ENCODE measurements at regions not wholly inside any gene's neighbourhood (a gene's known extent, or its start where the extent isn't known, plus 50 kb on each side); places are given as distances from the start of the nearest gene placed in this dataset.
A peak's percentile ranks its signal among the peaks of the same experiment; 100 is the strongest.
"Not testable (repeated sequence)": the region's sequence is repeated elsewhere in the genome, so short reads cannot be mapped to it uniquely, and the experiment has no call there.

DNA sequence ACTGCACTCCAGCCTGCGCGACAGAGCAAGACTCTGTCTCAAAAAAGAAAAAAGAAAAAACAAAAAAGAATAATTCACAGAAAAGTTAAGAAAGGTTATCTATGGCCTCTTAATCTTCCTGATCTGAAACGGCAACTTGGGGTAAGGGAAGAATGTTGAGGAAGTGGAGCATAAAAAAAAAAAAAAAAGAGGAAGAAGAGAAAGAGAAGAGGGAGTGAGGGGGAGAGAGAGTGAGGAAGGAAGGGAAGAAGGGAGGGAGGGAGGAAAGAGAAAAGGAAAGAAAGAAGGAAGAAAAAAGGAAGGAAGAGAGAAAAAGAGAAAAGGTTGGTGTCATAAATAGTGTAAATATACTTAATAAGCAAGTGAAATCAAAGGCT lies 68.9 kb upstream of the NCOA3 start:
- Mint-ChIP-seq H3K27me3 (no peaks in the 10 kb centered on the region), H3K4me3 (no peak overlapping the region), H3K9me3 (peaks cover 1 to 11% (median 6%) of the 10 kb centered on the region in 5 donors), H3K4me1 (no peaks in the 10 kb centered on the region), H3K36me3 (peaks cover 0 to 5% (median 0%) of the 10 kb centered on the region in 3 donors), H3K27ac (no peak overlapping the region)
- no peak overlapping the region for H3K27ac ChIP-seq (ENCODE audit: low read depth, low read length)
- H3K4me1 ChIP-seq (ENCODE audit: insufficient read depth, low read length) = no peaks in the 10 kb centered on the region
- CTCF ChIA-PET = no interaction called here
- no peak overlapping the region for H3K4me3 ChIP-seq (ENCODE audit: low read length)
- DNase-seq = no peak
- POLR2A ChIA-PET = no interaction called here
- H3K27me3 ChIP-seq (ENCODE audit: insufficient read depth, low read length, poor library complexity, severe bottlenecking) = no peaks in the 10 kb centered on the region
- no peaks in the 10 kb centered on the region for H3K9me3 ChIP-seq (ENCODE audit: low read length)
- no peaks in the 10 kb centered on the region for H3K36me3 ChIP-seq (ENCODE audit: insufficient read depth, low read length)

DNA sequence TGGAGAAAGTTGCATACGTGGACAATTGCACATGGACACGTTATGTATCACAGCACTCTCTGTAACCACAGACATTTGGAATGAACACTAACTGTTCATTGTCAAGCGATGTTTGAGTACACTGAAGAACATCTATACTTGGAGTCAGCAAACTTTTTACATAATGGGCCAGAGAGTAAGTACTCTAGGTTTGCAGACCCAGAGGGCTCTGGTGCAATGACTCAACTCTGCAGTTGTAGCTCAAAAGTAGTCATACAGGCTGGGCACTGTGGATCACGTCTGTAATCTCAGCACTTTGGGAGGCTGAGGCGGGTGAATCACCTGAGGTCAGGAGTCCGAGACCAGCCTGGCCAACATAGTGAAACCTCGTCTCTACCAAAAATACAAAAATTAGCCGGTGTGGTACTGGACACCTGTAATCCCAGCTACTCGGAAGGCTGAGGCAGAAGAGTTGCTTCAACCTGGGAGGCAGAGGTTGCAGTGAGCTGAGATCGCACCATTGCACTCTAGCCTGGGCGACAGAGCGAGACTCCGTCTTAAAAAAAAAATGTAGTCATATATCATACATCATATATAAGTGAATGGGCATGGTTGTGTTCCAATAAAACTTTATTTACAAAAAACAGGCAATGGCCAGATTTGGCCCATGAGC lies 67.4 kb upstream of the NCOA3 start:
- H3K4me1 Mint-ChIP-seq; H3K4me3 Mint-ChIP-seq; H3K36me3 ChIP-seq (ENCODE audit: insufficient read depth, low read length); H3K9me3 Mint-ChIP-seq; POLR2A ChIA-PET; H3K27me3 Mint-ChIP-seq; H3K36me3 Mint-ChIP-seq; CTCF ChIA-PET; H3K4me1 ChIP-seq (ENCODE audit: insufficient read depth, low read length); H3K27me3 ChIP-seq (ENCODE audit: insufficient read depth, low read length, poor library complexity, severe bottlenecking); H3K27ac Mint-ChIP-seq; H3K27ac ChIP-seq (ENCODE audit: low read depth, low read length); H3K9me3 ChIP-seq (ENCODE audit: low read length); H3K4me3 ChIP-seq (ENCODE audit: low read length); DNase-seq: not testable (repeated sequence)

DNA sequence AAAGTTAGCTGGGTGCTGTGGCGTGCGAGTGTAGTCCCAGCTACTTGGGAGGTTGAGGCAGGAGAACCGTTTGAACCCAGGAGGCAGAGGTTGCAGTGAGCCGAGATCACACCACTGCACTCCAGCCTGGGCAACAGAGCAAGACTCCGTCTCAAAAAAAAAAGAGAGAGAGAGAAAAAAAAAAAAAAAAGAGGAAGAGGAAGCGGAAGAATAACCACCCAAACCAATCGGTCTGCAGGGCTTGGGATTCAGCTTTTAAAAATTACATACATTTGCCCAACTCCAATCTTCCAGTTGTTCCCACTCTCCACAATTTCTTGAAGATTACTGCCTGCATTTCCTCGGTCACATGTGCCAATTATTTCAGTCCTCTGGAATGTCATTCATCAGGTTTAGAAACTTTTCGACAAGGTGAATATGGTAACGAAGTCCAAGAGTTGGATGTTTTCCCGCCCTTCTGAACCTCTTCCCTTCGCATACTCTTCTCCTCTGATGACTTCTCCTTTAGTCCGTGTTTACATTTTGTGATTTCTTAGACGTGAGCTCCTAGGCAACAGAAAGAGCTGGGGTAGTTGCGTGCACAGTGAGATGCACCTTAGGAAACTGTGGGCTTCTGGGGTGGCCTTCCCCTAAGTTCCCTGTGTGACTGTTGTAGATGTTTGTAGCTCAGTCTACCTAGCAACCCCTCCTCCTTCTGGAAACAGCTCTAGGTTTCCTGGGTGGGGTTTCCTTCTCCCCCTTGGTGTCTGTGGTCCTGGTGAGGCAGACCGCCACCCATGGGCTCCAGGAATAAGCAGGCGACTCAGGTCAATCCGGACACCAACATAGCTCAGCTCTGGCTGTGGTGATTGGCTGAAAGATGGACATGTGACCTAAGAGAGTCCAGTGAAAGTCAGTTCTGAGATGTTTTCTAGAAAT lies 63.0 kb upstream of the NCOA3 start:
- Histone ChIP-seq H3K9me3 (ENCODE audit: low read length) (no peaks in the 10 kb centered on the region), H3K27me3 (ENCODE audit: insufficient read depth, low read length, poor library complexity, severe bottlenecking) (no peaks in the 10 kb centered on the region), H3K4me3 (ENCODE audit: low read length) (no peak overlapping the region), H3K27ac (ENCODE audit: low read depth, low read length) (no peak overlapping the region), H3K36me3 (ENCODE audit: insufficient read depth, low read length) (no peaks in the 10 kb centered on the region), H3K4me1 (ENCODE audit: insufficient read depth, low read length) (no peaks in the 10 kb centered on the region)
- ChIA-PET CTCF (interaction anchor here (1.3 kb wide), 1 partner anchor 80 kb away, joined by 3 read pairs; no protein-coding TSS in a partner anchor), POLR2A (no interaction called here)
- DNase-seq = no peak
- no peaks in the 10 kb centered on the region for H3K9me3 Mint-ChIP-seq
- no peak overlapping the region for H3K27ac Mint-ChIP-seq
- peaks cover 4 to 7% (median 6%) of the 10 kb centered on the region in 3 donors for H3K4me1 Mint-ChIP-seq
- no peaks in the 10 kb centered on the region for H3K36me3 Mint-ChIP-seq
- no peak overlapping the region for H3K4me3 Mint-ChIP-seq
- no peaks in the 10 kb centered on the region for H3K27me3 Mint-ChIP-seq

DNA sequence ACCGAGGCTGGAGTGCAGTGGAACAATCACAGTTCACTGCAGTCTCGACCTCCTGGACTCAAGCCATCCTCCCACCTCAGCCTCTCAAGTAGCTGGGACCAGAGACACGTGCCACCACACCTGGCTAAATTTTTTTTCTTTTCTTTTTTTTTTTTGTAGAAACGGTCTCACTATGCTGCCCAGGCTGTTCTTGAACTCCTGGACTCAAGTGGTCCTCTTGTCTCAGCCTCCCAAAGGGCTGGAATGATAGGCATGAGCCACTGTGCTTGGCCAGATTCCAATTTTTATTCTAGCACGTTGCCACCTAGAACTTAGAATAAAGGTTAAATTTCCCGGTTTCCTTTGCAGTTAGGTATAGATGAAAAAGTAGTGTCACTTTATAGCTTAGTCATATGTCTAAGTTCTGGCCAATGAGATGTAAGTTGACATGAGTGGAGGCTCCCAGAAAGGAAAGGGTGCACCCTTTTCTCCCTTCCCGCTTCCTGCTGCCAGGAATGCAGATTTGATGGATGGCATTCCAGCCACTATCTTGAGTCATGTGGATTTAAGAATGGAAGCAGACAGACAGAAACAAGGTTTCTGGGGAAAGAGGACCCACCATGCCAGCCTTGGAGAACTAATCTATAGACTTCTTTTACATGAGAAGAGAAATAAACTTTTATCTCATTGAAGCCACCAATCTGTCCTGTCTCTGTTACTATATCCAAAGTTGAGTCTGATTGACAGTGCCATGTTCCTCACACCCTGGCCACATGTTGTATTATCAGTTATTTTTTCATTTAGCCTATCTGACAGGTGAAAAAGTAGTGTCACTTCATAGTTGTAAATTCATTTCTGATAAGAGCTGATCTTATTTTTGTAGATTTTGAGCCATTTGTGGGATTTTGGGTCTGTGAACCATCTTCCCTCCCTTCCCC lies 60.6 kb upstream of the NCOA3 start:
- no peak overlapping the region for H3K4me3 ChIP-seq (ENCODE audit: low read length)
- H3K27ac Mint-ChIP-seq = peak overlapping the region in 1 of 8 donors; percentile 31
- H3K36me3 ChIP-seq (ENCODE audit: insufficient read depth, low read length) = no peaks in the 10 kb centered on the region
- no peak overlapping the region for H3K4me3 Mint-ChIP-seq
- H3K36me3 Mint-ChIP-seq = no peaks in the 10 kb centered on the region
- H3K27ac ChIP-seq (ENCODE audit: low read depth, low read length) = no peak overlapping the region
- no peaks in the 10 kb centered on the region for H3K9me3 ChIP-seq (ENCODE audit: low read length)
- peaks cover 4 to 7% (median 6%) of the 10 kb centered on the region in 3 donors for H3K4me1 Mint-ChIP-seq
- DNase-seq = no peak
- POLR2A ChIA-PET = no interaction called here
- H3K4me1 ChIP-seq (ENCODE audit: insufficient read depth, low read length) = no peaks in the 10 kb centered on the region
- H3K9me3 Mint-ChIP-seq = no peaks in the 10 kb centered on the region
- CTCF ChIA-PET = no interaction called here
- no peaks in the 10 kb centered on the region for H3K27me3 ChIP-seq (ENCODE audit: insufficient read depth, low read length, poor library complexity, severe bottlenecking)
- H3K27me3 Mint-ChIP-seq = no peaks in the 10 kb centered on the region

DNA sequence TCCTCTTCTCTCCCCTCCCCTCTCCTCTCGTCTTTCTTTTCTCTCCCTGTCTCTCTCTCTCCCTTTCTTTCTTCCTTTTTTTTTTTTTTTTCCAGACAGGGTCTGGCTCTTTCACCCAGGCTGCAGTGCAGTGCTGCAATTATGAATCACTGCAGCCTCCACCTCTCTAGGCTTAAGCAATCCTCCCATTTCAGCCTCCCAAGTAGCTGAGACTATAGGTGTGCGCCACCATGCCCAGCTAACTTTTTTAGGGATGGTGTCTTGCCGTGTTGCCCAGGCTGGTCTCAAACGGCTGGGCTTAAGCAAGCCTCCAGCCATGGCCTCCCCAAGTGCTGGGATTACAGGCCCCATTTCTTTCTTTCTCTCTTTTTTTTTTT lies 59.9 kb upstream of the NCOA3 start:
- H3K36me3 ChIP-seq (ENCODE audit: insufficient read depth, low read length) = no peaks in the 10 kb centered on the region
- Mint-ChIP-seq H3K27ac (no peak overlapping the region), H3K4me1 (peaks cover 4 to 7% (median 6%) of the 10 kb centered on the region in 3 donors), H3K9me3 (no peaks in the 10 kb centered on the region), H3K36me3 (no peaks in the 10 kb centered on the region), H3K27me3 (no peaks in the 10 kb centered on the region), H3K4me3 (no peak overlapping the region)
- ChIA-PET CTCF (no interaction called here), POLR2A (no interaction called here)
- H3K27me3 ChIP-seq (ENCODE audit: insufficient read depth, low read length, poor library complexity, severe bottlenecking) = no peaks in the 10 kb centered on the region
- no peaks in the 10 kb centered on the region for H3K4me1 ChIP-seq (ENCODE audit: insufficient read depth, low read length)
- H3K9me3 ChIP-seq (ENCODE audit: low read length) = no peaks in the 10 kb centered on the region
- no peak for DNase-seq
- no peak overlapping the region for H3K27ac ChIP-seq (ENCODE audit: low read depth, low read length)
- no peak overlapping the region for H3K4me3 ChIP-seq (ENCODE audit: low read length)

DNA sequence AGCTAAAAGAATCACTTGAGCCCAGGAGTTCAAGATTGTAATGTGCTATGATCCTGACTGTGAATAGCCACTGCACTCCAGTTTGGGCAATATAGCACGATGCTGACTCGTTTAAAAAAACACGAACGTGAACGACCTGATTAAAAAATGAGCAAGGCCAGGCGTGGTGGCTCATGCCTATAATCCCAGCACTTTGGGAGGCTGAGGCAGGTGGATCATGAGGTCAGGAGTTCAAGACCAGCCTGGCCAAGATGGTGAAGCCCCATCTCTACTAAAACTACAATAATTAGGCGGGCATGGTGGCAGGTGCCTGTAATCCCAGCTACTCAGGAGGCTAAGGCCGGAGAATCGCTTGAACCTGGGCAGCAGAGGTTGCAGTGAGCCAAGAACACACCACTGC lies 58.6 kb upstream of the NCOA3 start:
- H3K36me3 ChIP-seq (ENCODE audit: insufficient read depth, low read length); CTCF ChIA-PET; H3K27ac ChIP-seq (ENCODE audit: low read depth, low read length); H3K4me1 ChIP-seq (ENCODE audit: insufficient read depth, low read length); H3K4me3 Mint-ChIP-seq; POLR2A ChIA-PET; DNase-seq; H3K27ac Mint-ChIP-seq; H3K27me3 ChIP-seq (ENCODE audit: insufficient read depth, low read length, poor library complexity, severe bottlenecking); H3K36me3 Mint-ChIP-seq; H3K4me1 Mint-ChIP-seq; H3K27me3 Mint-ChIP-seq; H3K9me3 Mint-ChIP-seq; H3K9me3 ChIP-seq (ENCODE audit: low read length); H3K4me3 ChIP-seq (ENCODE audit: low read length): not testable (repeated sequence)

DNA sequence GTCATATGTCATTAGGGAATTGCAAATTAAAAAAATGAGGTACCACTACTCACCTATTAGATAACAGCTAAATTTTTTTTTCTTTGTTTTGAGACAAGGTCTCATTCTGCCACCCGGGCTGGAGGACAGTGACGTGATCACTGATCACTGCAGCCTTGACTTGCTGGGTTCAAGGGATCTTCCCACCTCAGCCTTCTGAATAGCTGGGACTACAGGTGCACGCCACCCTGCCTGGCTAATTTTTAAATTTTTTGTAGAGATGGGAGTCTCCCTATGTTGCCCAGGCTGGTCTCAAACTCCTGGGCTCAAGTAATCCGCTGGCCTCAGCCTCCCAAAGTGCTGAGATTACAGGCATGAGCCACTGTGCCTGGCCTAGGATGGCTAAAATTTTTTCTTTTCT lies 57.1 kb upstream of the NCOA3 start:
- ChIA-PET POLR2A (no interaction called here), CTCF (no interaction called here)

DNA sequence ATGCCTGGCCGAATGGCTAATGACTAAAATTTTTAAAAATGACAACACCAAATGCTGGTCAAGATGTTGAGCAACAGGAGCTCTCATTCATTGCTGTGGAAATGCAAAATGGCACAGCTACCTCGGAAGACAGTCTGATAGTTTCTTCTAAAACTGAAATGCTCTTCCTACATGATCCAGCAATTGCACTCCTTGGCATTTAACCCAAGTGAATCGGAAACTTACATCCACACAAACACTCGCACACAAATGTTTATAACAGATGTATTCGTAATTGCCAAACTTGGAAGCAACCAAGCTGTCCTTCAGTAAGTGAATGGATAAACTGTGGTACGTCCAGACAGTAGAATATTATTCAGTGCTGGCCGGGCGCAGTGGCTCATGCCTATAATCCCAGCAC lies 56.4 kb upstream of the NCOA3 start:
- POLR2A ChIA-PET = no interaction called here
- DNase-seq = no peak
- H3K36me3 Mint-ChIP-seq = no peaks in the 10 kb centered on the region
- H3K4me1 ChIP-seq (ENCODE audit: insufficient read depth, low read length) = no peaks in the 10 kb centered on the region
- H3K27ac ChIP-seq (ENCODE audit: low read depth, low read length) = no peak overlapping the region
- no peak overlapping the region for H3K4me3 ChIP-seq (ENCODE audit: low read length)
- H3K4me3 Mint-ChIP-seq = no peak overlapping the region
- H3K9me3 Mint-ChIP-seq = no peaks in the 10 kb centered on the region
- no peaks in the 10 kb centered on the region for H3K9me3 ChIP-seq (ENCODE audit: low read length)
- H3K27ac Mint-ChIP-seq = no peak overlapping the region
- CTCF ChIA-PET = interaction anchor here (0.6 kb wide), 1 partner anchor 88 kb away, joined by 3 read pairs; no protein-coding TSS in a partner anchor
- H3K27me3 Mint-ChIP-seq = no peaks in the 10 kb centered on the region
- H3K36me3 ChIP-seq (ENCODE audit: insufficient read depth, low read length) = no peaks in the 10 kb centered on the region
- no peaks in the 10 kb centered on the region for H3K27me3 ChIP-seq (ENCODE audit: insufficient read depth, low read length, poor library complexity, severe bottlenecking)
- no peaks in the 10 kb centered on the region for H3K4me1 Mint-ChIP-seq

More for the DNA sequence above, 57.1 kb upstream of the NCOA3 start:
- Histone ChIP-seq H3K27ac (ENCODE audit: low read depth, low read length) (no peak overlapping the region), H3K4me3 (ENCODE audit: low read length) (no peak overlapping the region), H3K36me3 (ENCODE audit: insufficient read depth, low read length) (no peaks in the 10 kb centered on the region), H3K9me3 (ENCODE audit: low read length) (no peaks in the 10 kb centered on the region), H3K27me3 (ENCODE audit: insufficient read depth, low read length, poor library complexity, severe bottlenecking) (no peaks in the 10 kb centered on the region), H3K4me1 (ENCODE audit: insufficient read depth, low read length) (no peaks in the 10 kb centered on the region)
- Mint-ChIP-seq H3K4me3 (no peak overlapping the region), H3K9me3 (no peaks in the 10 kb centered on the region), H3K27me3 (no peaks in the 10 kb centered on the region), H3K4me1 (no peaks in the 10 kb centered on the region), H3K27ac (no peak overlapping the region), H3K36me3 (no peaks in the 10 kb centered on the region)
- DNase-seq = no peak

Data from CD8-positive, alpha-beta memory T cell (primary cell).